Neural progenitor cell (in vitro differentiated cells): ENCODE measurements at regions not wholly inside any gene's neighbourhood (a gene's known extent, or its start where the extent isn't known, plus 50 kb on each side); places are given as distances from the start of the nearest gene placed in this dataset.

Experiments used
- DNase-seq: peaks from one replicate; pipeline ENCODE4 v3.0.0-alpha.2; 2016; ENCODE audit warnings: low spot score
- H2AFZ ChIP-seq: fragments of 200-600 bp; sonication (generic); replicated peaks from 2 replicates; pipeline ENCODE4 v1.6.1; 2016; ENCODE audit warnings: antibody characterized with exemption
- H3F3A ChIP-seq: fragments of 200-600 bp; sonication (generic); 2 replicates; pipeline ENCODE4 v1.6.1; 2016; ENCODE audit warnings: antibody characterized with exemption, low read depth
- H3K27ac ChIP-seq: fragments of 200-600 bp; sonication (generic); 2 replicates; pipeline ENCODE4 v1.5.1; 2016; ENCODE audit warnings: mild to moderate bottlenecking
- H3K27me3 ChIP-seq: fragments of 200-600 bp; sonication (generic); 2 replicates; pipeline ENCODE4 v1.6.1; 2016; ENCODE audit warnings: mild to moderate bottlenecking, moderate library complexity
- H3K36me3 ChIP-seq: fragments of 200-600 bp; sonication (generic); 2 replicates; pipeline ENCODE4 v1.5.1; 2016
- H3K4me1 ChIP-seq: fragments of 200-600 bp; sonication (generic); 2 replicates; pipeline ENCODE4 v1.6.1; 2016; ENCODE audit warnings: mixed run types
- H3K4me2 ChIP-seq: fragments of 200-600 bp; sonication (generic); 2 replicates; pipeline ENCODE4 v1.6.1; 2016
- H3K4me3 ChIP-seq: fragments of 200-600 bp; sonication (generic); 2 replicates; pipeline ENCODE4 v1.5.1; 2016
- H3K79me2 ChIP-seq: fragments of 200-600 bp; sonication (generic); 2 replicates; pipeline ENCODE4 v1.6.1; 2016; ENCODE audit warnings: low read depth
- H3K9ac ChIP-seq: fragments of 200-600 bp; sonication (generic); 2 replicates; pipeline ENCODE4 v1.6.1; 2016
- H3K9me3 ChIP-seq: fragments of 200-600 bp; sonication (generic); 2 replicates; pipeline ENCODE4 v1.5.1; 2016; ENCODE audit warnings: low read depth
- H4K20me1 ChIP-seq: fragments of 200-600 bp; sonication (generic); 2 replicates; pipeline ENCODE4 v1.6.1; 2016; ENCODE audit warnings: low read depth
- H3K27ac Mint-ChIP-seq: 3 replicates; pipeline ENCODE4 v1.8.0; 2021; ENCODE audit warnings: mixed read lengths
- H3K27me3 Mint-ChIP-seq: 2 replicates; pipeline ENCODE4 v1.8.0; 2022; ENCODE audit warnings: low read depth, mild to moderate bottlenecking, inconsistent platforms, moderate library complexity, mixed read lengths; ENCODE audit not compliant: insufficient read depth
- H3K36me3 Mint-ChIP-seq: 3 replicates; pipeline ENCODE4 v1.8.0; 2021; ENCODE audit warnings: mixed read lengths
- H3K4me1 Mint-ChIP-seq: 3 replicates; pipeline ENCODE4 v1.8.0; 2021; ENCODE audit warnings: mixed read lengths
- H3K4me3 Mint-ChIP-seq: 3 replicates; pipeline ENCODE4 v1.8.0; 2021; ENCODE audit warnings: mild to moderate bottlenecking, moderate library complexity, mixed read lengths
- H3K9me3 Mint-ChIP-seq: 3 replicates; pipeline ENCODE4 v1.8.0; 2020; ENCODE audit warnings: mixed read lengths
- CTCF ChIP-seq: fragments of 200-600 bp; sonication (generic); IDR thresholded peaks from 2 replicates; pipeline ENCODE4 v1.5.1; 2017; ENCODE audit warnings: antibody characterized with exemption, mild to moderate bottlenecking
- EZH2 ChIP-seq: fragments of 200-600 bp; sonication (generic); IDR thresholded peaks from 2 replicates; pipeline ENCODE4 v1.6.1; 2017; ENCODE audit warnings: antibody characterized with exemption, mild to moderate bottlenecking, moderate library complexity
- EZH2phosphoT487 ChIP-seq: fragments of 200-600 bp; sonication (generic); IDR thresholded peaks from 2 replicates; pipeline ENCODE4 v1.6.1; 2017; ENCODE audit warnings: antibody characterized with exemption

DNA sequence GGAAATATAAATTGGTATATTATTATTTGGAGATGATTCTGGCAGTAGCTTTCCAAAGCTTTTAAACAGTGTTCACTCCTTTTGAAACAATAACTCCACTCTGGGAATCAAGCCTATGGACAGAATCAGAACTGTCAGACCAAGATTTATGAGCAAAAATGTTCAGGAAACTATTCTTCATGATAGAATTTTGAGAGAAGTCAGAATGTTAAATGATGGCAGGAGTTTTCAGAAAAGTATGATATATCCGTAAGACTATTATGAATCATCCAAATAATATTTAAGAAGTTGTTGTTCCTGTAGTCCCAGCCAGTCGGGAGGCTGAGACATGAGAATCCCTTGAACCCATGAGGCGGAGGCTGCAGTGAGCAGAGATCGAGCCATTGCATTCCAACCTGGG, 50.5 kb upstream of the ADGRG2 start:
- H3K4me2 ChIP-seq = no peak overlapping the region
- no peaks in the 10 kb centered on the region for H3K9me3 ChIP-seq
- no peak overlapping the region for H3K9ac ChIP-seq
- H3K27ac ChIP-seq = no peak overlapping the region
- no peaks in the 10 kb centered on the region for H3K27me3 ChIP-seq
- H3K4me3 Mint-ChIP-seq = no peak overlapping the region
- no peak for TF ChIP-seq CTCF
- TF ChIP-seq EZH2phosphoT487 = no peak
- no peak for TF ChIP-seq EZH2
- no peaks in the 10 kb centered on the region for H3K27me3 Mint-ChIP-seq
- H3K4me3 ChIP-seq = no peak overlapping the region
- H3K4me1 ChIP-seq = no peaks in the 10 kb centered on the region
- H3K36me3 ChIP-seq = no peaks in the 10 kb centered on the region
- no peaks in the 10 kb centered on the region for H3K4me1 Mint-ChIP-seq
- no peaks in the 10 kb centered on the region for H3K79me2 ChIP-seq
- H3K36me3 Mint-ChIP-seq = no peaks in the 10 kb centered on the region
- no peaks in the 10 kb centered on the region for H3F3A ChIP-seq
- no peaks in the 10 kb centered on the region for H4K20me1 ChIP-seq
- peaks cover 15% of the 10 kb centered on the region for H3K9me3 Mint-ChIP-seq
- H2AFZ ChIP-seq = no peak overlapping the region
- DNase-seq = no peak
- no peak overlapping the region for H3K27ac Mint-ChIP-seq

DNA sequence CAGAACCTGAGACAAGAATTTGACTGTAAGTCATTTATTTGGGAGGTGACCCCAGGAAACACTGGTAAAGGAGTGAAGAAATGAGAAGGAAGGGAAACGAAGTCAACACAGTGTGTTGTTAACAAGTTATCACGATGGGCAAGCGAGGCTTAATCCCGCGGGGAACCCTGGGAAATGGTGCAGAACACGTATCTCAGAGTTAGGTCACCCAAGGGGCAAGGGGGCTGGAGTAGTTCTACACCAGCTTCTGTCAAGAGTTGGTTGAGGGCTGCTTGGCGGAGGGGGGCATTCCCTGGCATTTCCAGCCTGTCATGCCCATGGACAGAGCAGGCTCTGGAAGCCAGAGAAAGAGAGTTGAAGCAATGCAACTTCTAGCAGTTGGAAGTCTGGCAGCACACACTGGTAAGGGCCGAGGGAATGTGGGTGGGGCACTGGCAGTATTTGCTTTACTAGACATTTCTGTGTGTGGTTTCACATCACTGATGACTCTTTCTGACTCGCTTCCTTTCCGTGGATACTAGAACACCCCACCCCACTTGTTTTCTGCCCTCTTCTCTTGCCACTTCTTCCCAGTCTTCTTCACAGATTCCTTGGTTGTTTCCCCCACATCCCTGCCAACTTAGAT, 52.2 kb upstream of the ADGRG2 start:
- H3K9me3 ChIP-seq = no peaks in the 10 kb centered on the region
- Mint-ChIP-seq H3K36me3 (no peaks in the 10 kb centered on the region), H3K4me1 (no peaks in the 10 kb centered on the region), H3K27me3 (no peaks in the 10 kb centered on the region), H3K9me3 (peaks cover 7% of the 10 kb centered on the region), H3K4me3 (no peak overlapping the region), H3K27ac (no peak overlapping the region)
- TF ChIP-seq EZH2phosphoT487 (no peak), EZH2 (no peak), CTCF (no peak)
- no peaks in the 10 kb centered on the region for H3K4me1 ChIP-seq
- H3K9ac ChIP-seq = no peak overlapping the region
- no peaks in the 10 kb centered on the region for H3F3A ChIP-seq
- no peaks in the 10 kb centered on the region for H3K27me3 ChIP-seq
- no peak overlapping the region for H2AFZ ChIP-seq
- no peaks in the 10 kb centered on the region for H3K36me3 ChIP-seq
- no peaks in the 10 kb centered on the region for H3K79me2 ChIP-seq
- no peaks in the 10 kb centered on the region for H4K20me1 ChIP-seq
- H3K4me2 ChIP-seq = no peak overlapping the region
- DNase-seq = no peak
- H3K27ac ChIP-seq = no peak overlapping the region
- no peak overlapping the region for H3K4me3 ChIP-seq

DNA sequence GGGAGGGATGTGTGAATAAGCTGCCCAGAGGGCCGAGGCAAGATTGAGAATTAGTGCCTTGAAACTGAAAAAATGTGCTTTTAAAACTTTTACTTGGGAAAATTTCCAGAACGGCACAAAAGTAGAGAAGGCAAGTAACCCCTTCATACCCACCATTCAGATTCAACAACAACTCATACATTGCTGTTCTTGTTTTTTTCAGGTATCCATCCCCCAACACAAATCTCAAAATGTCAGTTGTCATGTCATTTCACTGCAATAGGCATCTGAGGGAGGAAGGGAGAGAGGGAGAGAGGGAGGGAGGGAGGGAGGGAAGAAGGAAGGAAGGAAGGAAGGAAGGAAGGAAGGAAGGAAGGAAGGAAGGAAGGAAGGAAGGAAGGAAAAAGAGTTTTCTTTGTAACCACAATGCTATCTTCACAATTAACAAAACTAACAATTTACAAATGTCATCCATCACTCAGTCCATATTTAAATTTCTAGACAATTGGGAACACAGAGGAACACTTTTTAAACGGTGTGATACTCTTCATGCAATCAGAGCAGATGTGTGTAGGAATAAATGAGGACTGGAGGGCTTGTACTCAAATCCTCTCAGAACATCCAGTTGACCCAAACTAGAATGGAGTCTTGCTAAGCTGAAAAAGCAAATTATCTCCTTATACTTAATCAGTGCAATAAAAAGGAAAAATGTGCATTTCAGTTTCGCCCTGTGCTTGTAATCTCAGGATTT, 54.8 kb upstream of the ADGRG2 start:
- Mint-ChIP-seq H3K4me3 (no peak overlapping the region), H3K27ac (no peak overlapping the region), H3K27me3 (no peaks in the 10 kb centered on the region), H3K9me3 (peaks cover 7% of the 10 kb centered on the region), H3K4me1 (no peaks in the 10 kb centered on the region), H3K36me3 (no peaks in the 10 kb centered on the region)
- Histone ChIP-seq H3K27ac (no peak overlapping the region), H3K4me2 (no peak overlapping the region), H3F3A (no peaks in the 10 kb centered on the region), H3K9ac (no peak overlapping the region), H3K79me2 (no peaks in the 10 kb centered on the region), H4K20me1 (no peaks in the 10 kb centered on the region), H3K4me3 (no peak overlapping the region), H3K27me3 (no peaks in the 10 kb centered on the region), H3K9me3 (no peaks in the 10 kb centered on the region), H3K4me1 (no peaks in the 10 kb centered on the region), H2AFZ (no peak overlapping the region), H3K36me3 (no peaks in the 10 kb centered on the region)
- TF ChIP-seq EZH2phosphoT487 (no peak), CTCF (no peak), EZH2 (no peak)
- no peak for DNase-seq
